HG03097 (cell line): ENCODE measurements at regions not wholly inside any gene's neighbourhood (a gene's known extent, or its start where the extent isn't known, plus 50 kb on each side); places are given as distances from the start of the nearest gene placed in this dataset.

Source experiments
- ATAC-seq: cut with Tn5 transposase; IDR thresholded peaks from one replicate; pipeline ENCODE4 v1.9.1; 2021; ENCODE audit not compliant: unreplicated experiment, low FRiP score

- no peak for ATAC-seq
Observed at GRCh38 chr9:28770827-28771226, 1197.5 kb upstream of the C9orf72 start.

GRCh38 chr9:28774433-28775235 lies 1201.4 kb upstream of the C9orf72 start:
- ATAC-seq: no peak

GRCh38 chr9:28779243-28779642 lies 1206.0 kb upstream of the C9orf72 start:
- ATAC-seq: no peak

- no peak for ATAC-seq
Observed at GRCh38 chr9:28781481-28781880, 1208.2 kb upstream of the C9orf72 start.

- ATAC-seq: no peak
Observed at GRCh38 chr9:28782630-28783029, 1209.3 kb upstream of the C9orf72 start.

- no peak for ATAC-seq
Observed at GRCh38 chr9:28792716-28793115, 1219.4 kb upstream of the C9orf72 start.

GRCh38 chr9:28799876-28800275 lies 1226.6 kb upstream of the C9orf72 start:
- no peak for ATAC-seq

GRCh38 chr9:28801144-28801799 lies 1228.0 kb upstream of the C9orf72 start:
- no peak for ATAC-seq

GRCh38 chr9:28805197-28805596 lies 1231.9 kb upstream of the C9orf72 start:
- ATAC-seq: no peak

- ATAC-seq: no peak
Observed at GRCh38 chr9:28808042-28808441, 1234.8 kb upstream of the C9orf72 start.

- ATAC-seq: no peak
Observed at GRCh38 chr9:28810388-28811075, 1237.3 kb upstream of the C9orf72 start.

- ATAC-seq: no peak
Observed at GRCh38 chr9:28820741-28821140, 1247.5 kb upstream of the C9orf72 start.

GRCh38 chr9:28821240-28821639 lies 1248.0 kb upstream of the C9orf72 start:
- no peak for ATAC-seq

GRCh38 chr9:28824432-28824963 lies 1251.2 kb upstream of the C9orf72 start:
- ATAC-seq: no peak

- no peak for ATAC-seq
Observed at GRCh38 chr9:28832168-28832770, 1259.0 kb upstream of the C9orf72 start.

- no peak for ATAC-seq
Observed at GRCh38 chr9:28834156-28834555, 1260.9 kb upstream of the C9orf72 start.

GRCh38 chr9:28839778-28840430 lies 1266.6 kb upstream of the C9orf72 start:
- ATAC-seq: no peak

- ATAC-seq: no peak
Observed at GRCh38 chr9:28841775-28842174, 1268.5 kb upstream of the C9orf72 start.

- ATAC-seq: no peak
Observed at GRCh38 chr9:28847331-28847730, 1274.0 kb upstream of the C9orf72 start.

- no peak for ATAC-seq
Observed at GRCh38 chr9:28848671-28849070, 1275.4 kb upstream of the C9orf72 start.
